T-helper 1 cell (primary cell): ENCODE measurements at regions not wholly inside any gene's neighbourhood (a gene's known extent, or its start where the extent isn't known, plus 50 kb on each side); places are given as distances from the start of the nearest gene placed in this dataset.
"Not testable (repeated sequence)": the region's sequence is repeated elsewhere in the genome, so short reads cannot be mapped to it uniquely, and the experiment has no call there.

Experiments
- DNase-seq, 5 donors: peaks; one replicate each; pipeline ENCODE4 v3.0.0-alpha.2; 2012 to 2020

DNA sequence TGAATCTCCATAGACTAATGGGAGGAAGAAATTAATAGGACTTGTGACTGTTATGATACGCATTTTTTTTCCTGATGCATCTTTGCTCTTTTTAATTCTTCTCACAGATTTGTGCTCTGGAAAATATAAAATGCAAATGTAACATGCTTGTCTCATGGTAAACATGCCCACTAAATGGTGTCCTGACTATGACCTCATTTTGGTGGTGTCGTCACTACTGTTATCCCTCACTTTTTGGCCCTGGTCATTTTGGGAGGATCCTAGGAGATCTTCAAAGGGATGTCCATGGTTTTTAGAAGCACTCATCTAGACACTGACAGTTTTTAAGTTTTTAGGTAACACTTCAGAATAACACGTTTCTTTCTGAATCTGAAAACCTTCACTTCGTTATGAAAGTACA, 790.8 kb upstream of the FBXO33 start:
- DNase-seq, result no peak

DNA sequence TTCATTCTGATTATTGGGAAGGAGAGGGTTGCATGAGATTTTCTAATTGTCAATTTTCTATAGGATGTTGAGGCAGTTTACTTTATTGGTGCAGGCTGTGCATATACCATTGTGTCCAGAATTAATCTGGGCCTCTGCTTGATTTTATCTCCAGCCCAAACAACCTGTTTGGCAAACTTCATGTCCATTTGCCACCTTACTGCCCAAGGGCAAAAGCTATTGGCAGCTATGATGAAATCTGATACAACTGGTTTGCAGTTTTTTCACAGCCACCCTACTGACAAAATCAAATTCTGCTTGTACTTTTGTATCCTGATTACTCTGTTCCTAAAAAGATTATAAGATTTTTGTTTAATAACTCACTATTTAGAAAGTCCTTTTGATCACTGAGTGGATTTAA, 789.2 kb upstream of the FBXO33 start:
- DNase-seq, result no peak

DNA sequence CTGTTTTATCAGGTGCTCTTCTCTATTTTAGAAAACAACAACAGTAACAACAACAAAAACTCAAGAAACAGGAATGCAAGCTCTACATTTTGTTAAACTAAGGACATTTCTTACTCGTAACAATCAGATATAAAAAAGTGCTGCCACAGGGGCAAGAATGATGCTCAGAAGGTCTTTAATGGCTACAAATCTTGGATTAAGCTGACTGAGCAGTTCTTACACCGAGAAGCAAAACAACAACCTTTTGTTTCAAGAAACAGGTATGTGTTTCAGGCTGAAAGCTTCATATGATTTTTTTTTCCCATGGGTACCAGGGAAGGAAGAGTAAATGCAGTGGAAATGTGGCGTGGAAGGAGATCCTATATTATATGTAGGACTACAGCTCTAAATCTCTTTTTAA, 786.8 kb upstream of the FBXO33 start:
- no peak for DNase-seq

DNA sequence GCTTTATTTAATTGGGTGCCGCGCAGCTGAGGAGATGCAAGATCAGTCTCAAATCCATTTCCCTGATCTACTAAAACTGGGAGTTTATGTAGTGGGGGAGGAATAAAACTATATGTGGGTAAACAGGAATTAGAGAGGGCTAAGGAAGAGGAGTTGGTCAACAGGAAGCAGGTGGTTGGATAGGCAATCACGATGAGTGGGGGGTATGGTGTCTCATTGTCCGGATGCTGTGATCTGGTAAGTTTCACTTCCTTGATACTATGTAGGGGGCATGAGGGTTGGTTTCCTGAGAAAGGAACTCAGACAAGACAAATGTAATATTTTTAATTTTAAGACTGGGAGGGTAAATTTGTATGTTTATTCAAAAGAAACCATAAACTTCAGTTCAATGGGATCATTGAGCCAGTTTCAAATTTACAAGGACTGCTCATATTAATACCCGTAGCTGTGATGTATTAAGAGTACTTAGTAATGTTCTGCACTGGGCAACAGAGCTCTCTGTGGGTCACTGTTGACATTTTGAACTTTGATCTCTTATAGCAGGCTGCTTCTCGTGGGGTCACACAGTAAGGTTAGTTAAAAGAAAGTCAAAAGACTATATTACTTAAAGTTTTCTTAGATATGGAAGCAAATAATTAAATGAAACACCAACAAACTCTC, 786.2 kb upstream of the FBXO33 start:
- DNase-seq, result no peak

DNA sequence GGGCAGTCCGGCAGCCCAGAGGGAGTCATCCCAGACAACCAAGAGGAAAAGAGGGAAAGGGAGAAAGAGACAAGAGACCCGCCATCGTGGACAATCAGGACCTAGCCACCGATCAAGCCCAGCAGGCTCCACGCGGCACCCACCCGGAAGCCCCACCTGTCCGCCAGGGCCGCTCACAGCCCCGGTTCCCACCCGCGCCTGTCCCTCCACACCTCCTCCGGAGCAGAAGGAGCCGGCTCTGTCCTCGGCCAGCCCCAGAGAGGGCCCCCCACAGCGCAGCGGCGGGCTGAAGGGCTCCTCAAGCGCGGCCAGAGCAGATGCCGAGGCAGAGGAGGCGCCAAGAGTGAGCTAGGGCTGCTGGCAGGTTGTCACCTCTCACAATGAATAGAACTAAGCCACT, 784.7 kb upstream of the FBXO33 start:
- DNase-seq, result no peak

DNA sequence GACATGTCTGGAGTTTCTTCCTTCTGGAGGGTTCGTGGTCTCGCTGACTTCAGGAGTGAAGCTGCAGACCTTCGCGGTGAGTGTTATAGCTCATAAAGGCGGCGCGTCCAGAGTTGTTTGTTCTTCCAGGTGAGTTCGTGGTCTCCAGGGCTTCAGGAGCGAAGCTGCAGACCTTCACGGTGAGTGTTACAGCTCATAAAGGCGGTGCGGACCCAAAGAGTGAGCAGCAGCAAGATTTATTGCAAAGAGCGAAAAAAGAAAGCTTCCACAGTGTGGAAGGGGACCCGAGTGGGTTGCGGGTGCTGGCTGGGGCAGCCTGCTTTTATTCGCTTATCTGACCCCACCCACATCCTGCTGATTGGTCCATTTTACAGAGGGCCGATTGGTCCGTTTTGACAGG, 784.2 kb upstream of the FBXO33 start:
- not testable (repeated sequence) for DNase-seq

DNA sequence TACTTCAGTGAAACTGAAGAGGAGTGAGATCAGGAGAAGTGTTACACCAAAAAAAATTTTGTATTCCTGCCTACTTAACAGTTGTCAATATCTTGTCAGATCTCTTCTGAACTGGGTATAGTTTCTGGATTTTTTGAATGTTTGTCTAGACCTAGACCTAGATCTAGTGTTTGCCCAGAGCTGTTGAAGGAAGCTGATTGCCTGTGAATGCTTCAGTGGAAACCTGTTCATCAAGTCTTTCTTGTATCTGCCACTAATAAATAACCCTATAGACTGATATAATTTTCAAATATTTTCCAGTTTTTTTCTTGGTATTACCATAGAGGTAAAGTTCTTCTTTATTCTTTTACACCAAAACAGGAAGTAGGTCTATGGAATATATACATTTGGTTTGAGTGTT, 781.5 kb upstream of the FBXO33 start:
- no peak for DNase-seq

DNA sequence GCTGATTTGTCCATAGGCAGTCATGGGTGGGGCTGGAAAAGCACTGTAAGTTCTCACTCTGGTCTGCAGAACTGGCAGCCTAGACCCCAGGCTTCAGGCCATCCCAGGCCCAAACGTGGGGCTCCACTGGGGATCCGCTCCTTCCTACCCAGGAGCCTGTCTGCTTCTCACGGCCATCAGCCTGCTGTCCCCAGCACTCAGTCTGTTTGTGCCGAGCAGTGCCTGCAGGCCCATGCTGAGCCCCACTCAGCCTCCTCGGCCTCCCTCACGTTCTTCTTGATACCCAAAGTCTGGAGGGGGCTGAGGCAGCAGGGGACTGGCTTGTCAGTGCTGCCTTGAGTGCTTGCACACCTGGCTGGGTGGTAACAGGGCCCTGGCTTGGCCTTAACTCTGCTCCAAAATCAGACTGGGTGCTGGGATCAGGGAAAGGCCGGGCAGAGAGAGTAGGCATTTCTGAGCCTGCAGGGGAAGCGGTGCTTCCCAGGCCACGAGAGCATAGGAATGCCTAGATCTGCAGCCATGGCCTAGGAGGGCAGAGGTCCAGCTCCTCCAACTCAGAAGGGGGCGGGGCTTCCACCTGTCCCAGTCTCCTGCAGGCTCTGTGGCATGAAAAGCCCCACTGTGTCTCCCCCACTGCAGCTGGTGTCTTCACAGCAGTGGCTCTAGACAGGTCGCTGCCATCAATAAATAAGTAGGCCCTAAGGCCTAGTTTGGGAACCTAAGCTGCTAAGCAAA, 772.4 kb upstream of the FBXO33 start:
- no peak for DNase-seq

DNA sequence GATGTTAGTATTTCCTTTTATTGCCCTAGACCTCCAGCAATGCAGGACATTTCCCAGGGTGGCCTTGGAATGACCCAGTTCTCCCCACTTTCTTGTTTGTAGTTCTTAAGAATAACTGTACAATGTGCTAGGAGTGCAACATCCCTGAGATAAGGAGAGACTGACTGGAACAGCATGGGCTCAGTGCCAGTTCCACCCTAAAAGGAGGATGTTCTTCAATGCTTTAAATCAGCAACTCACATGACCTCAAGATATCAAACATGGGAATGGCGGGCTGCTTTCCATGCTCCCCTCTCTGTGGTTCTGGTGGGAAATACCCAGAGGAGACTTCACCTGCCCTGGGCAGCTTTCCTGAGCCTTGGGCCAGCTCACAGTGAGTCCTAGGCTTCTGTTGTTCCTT, 766.9 kb upstream of the FBXO33 start:
- DNase-seq, result no peak

DNA sequence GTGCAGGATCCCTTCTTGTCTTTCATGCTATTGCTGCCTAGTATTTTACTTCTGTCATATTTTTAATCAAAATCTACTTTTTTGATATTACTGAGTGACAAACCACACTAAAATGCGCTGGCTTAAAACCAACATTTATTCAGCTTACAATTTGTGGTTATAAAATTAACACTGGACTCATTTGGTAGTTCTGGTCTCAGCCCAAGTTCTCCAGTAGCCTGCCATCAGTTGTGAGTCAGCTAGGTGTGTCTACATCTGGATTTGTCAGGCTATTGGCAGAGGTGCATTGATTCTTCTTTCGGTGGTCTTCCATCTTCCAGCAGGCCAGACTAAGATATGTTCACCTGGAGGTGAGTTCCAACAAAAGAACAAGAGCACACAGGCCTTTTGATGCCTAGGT, 765.1 kb upstream of the FBXO33 start:
- no peak for DNase-seq

DNA sequence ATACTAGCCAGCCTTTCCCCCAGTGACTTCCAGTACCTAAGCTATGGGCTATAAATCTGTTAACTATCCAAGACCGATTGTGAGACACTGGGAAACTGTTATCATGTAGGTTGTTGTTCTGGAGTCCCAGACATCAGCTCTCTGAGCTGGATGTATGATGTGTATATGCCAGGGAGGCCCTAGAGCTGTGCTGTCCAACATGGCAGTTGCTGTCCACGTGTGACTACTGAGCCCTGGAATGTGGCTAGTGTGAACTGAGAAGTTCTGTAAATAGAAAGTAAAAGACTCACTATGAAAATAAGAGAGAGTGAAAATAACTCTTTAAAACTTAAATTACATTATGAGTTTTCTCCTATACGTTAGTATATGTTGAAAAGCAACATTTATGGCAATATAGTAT, 755.8 kb upstream of the FBXO33 start:
- no peak for DNase-seq

DNA sequence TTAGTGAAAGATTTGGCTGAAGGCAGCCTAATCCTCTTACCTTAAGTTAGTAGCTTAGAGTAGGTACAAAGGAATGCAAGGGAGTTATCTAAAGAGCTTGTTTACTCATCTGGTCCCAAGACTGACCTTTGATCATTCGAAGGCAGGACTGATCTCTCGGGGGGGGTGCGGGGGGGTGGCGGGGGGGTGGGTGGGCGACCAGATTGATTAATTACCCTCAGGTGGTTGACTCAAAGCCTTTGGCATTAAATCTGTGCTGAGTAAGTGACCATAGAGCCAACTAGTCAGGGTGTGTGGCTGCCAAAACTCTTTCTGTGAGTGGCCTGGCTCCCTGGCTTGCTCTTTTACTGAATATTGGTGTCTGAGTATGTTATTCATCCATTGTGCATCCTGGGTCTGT, 731.9 kb upstream of the FBXO33 start:
- no peak for DNase-seq

DNA sequence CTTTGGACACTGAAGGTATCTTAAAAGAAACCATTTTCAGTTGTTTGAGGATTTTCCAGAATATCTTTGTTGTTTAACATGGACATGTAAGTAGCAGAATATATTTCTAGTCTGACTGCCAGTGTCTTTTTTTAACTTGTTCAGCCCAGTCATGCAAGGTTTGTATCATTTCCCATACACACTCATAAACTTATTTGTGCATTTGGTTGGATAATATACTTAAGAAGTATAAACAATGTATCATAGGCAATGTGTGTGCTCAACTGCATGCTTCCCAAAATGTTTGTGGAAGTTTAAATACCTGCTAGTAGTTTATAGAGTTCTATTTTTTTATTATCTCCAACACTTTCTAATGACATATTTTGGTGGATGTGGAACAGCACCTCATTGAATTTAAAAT, 707.4 kb upstream of the FBXO33 start:
- no peak for DNase-seq

DNA sequence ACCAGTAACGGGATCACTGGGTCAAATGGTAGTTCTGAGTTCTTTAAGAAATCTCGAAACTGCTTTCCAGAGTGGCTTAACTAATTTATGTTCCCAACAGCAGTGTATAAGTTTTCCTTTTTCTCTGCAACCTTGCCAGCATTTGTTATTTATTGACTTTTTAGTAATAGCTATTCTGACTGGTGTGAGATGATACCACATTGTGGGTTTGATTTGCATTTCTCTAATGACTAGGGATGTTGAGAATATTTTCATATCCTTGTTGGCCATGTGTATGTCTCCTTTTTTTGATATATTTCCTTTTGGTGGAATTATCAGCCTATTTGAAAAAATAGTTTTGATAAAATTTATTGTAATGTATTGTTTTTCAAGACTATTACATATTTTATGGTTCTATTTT, 701.2 kb upstream of the FBXO33 start:
- DNase-seq, result no peak

DNA sequence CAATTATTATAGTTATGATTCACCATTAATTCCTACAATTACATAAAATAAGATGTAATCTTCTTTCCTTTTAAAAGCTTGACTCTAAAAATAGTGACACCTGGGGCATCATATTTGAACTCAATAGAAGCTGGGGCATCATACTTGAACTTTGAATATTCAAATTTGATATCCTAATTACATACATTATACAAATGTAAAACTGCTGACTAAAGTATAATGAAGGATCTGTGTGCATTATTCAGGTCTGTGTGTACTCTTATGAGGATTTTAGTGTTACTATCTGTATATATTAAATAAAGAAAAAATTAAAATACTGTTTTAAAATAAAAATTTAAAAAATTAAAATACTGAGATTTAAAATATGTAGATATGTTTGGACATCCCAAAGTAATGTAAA, 696.9 kb upstream of the FBXO33 start:
- no peak for DNase-seq

DNA sequence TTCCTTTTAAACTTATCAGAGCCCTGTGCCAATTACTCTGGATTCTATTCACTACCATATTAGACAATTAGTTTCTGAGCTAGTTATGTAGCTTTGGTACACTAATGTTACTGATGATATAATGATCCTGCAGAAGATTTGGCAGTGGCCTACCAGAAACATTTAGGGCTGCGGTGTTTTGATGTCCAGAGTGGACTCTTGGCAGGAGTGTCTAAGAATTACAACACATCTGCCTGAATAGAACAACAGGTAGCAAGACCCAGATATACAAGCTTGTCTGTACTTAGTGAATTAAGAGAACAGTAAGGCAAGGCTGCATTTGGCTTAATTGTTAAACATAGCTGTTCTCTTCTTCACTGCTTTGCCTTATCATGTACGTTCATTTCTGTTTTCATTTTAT, 691.6 kb upstream of the FBXO33 start:
- no peak for DNase-seq

DNA sequence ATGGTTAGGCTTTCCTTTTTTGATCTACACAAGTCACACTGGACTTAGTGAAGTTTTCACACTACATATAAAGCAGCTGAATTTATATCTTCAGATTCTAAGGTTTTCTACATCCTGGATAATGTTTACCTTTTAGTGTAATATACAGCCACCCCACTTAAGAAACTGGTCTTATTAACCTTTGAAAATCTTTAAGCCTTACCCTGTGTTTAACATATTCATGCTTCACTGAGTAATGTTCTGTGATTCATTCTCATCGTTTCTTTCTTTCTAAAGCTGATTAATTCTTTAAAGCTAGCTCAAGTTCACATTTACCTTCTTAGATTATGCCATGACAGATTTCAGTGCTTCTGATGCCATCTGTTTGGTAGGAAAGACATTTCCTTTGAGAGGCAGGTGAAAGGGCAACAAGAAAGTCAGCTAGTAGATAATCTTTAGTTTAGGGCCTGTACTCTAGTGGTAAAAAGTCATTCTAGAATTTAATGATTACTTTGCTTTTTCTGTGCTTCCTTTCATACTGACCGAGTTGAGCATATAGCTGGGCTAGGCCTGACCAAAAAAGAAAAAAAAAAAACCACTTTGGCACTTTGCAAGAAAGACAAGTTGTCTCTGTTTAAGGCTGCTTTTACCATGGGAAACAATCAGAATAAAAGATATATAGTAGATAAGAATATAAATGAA, 690.9 kb upstream of the FBXO33 start:
- no peak for DNase-seq

DNA sequence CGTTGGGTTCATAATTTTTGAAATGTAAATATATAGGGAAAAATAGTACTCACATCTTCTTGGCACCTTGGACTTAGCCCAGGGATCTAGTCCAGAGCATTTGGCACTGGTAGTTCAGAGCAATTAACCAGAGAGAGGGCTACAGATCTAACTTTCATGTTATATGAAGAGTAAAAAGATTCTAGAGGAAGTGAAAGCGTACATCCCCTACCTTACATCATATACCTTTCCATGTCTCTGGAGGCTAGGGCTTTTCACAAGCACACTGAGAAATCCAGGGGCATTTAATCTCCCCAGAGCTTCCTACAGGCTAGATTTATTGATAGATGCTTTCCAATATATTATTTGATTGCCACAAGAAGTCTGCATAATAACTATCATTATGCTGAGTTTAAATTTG, 687.5 kb upstream of the FBXO33 start:
- no peak for DNase-seq

DNA sequence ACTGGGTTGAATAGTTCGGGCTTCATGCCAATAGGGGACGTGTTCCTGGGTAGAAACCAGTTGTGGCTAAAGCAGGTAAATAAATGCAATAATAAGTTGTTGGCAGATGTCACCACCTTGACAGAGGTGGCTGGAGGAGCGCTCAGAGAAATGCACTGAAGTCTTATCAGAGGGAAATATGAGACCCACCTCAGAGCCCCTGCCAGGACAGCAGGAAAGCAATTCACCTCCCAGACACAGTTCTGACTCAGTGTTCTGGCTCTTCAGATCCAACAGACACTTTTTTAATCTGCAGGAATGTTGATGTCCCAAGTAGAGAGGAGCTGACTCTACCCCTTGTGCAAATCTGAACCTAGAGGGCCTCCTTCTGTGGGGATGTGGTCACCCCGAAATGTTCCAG, 687.1 kb upstream of the FBXO33 start:
- DNase-seq, result no peak

DNA sequence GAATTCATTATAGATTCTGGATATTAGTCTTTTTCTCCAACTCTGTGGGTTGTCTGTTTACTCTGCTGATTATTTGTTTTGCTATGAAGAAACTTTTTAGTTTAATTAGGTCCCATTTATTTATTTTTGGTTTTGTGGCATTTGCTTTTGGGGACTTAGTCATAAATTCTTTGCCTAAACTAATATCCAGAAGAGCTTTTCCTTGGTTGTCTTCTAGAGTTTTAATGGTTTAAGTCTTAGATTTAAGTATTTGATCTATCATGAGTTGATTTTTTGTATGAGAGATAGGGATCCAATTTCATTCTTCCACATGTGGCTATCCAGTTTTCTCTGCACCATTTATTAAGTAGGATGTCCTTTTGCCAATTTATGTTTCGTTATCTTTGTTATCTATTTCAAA, 683.4 kb upstream of the FBXO33 start:
- DNase-seq, result no peak

DNA sequence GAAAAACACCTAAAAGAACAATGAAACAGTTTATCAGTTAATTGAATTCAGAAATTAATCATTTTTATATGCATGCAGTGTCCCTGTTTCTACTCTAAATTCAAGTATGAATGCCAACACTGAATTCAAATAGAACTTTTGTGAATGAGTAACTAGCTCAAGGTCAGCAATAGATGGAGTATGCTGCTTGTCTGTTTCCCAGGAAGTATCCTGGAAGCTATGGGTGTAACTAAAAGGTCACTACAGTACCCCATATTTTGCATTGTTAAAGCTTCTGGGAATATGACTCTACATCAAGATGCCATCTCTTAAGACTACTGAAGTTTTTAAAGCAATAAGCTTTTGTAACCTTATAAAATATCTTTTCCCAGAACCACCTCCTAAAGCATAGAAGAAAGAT, 681.4 kb upstream of the FBXO33 start:
- DNase-seq, result no peak

DNA sequence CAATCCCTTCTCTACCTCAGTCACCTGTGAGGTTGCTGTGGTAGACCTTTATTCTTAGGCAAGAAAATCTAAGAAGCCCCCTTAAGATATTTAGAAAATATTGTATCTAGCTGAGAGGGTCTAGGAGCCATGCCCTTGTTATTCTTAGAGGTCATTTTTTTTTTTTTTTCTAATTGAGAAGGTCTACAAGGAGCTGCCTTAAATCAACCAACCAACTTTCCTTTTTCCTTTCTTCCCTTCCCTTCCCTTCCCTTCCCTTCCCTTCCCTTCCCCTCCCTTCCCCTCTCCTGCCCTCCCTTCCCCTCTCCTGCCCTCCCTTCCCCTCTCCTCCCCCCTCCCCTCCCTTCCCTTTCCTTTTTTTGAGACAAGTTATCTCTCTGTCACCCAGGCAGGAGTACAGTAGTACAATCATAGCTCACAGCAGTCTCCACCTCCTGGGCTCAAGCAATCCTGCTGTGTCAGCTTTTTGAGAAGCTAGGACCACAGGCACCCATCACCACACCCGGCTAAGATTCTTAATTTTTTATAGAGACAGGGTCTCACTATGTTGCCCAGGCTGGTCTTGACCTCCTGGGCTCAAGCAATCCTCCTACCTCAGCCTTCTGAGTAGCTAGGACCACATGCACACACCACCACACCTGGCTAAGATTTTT, 668.4 kb upstream of the FBXO33 start:
- DNase-seq, result no peak

DNA sequence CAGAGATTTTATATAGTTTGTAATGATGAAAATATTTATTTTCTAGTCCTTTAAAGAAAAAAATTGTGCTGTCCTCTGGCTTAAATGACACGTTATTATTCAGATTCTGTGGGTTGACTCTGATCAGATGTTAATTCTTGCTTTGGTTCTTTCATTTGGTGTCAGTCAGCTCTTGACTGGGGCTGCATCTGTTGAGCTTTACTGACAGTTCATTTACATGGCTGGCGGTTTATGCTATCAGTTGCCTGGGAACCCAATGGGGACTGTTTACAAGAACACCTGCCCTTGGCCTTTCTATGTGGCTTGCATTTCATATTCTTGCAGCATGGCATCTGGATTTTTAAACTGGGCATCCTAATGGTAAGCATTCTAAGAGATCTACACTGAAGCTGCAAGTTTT, 667.1 kb upstream of the FBXO33 start:
- no peak for DNase-seq

DNA sequence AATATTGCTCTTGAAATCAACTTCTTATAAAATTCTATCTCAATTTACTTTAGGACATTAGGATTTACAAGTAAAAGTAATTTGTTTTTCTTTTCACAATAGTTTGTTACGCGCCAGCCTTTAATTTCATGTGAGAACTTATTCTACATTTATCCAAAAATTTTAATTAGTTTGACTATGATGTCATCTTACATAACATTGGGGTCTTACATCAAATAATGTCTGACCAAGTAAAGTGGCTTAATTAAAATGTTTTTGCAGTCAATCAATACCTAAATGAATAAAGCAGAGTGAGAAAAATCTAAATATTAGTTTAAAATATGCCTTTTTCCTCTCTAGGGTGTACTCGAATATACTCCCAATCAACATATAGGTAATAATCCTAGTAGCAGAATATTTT, 666.2 kb upstream of the FBXO33 start:
- DNase-seq, result no peak
